Liver (tissue), 8 donors: ENCODE measurements at regions not wholly inside any gene's neighbourhood (a gene's known extent, or its start where the extent isn't known, plus 50 kb on each side); places are given as distances from the start of the nearest gene placed in this dataset.
A peak's percentile ranks its signal among the peaks of the same experiment; 100 is the strongest.

ENCODE experiments used
- DNase-seq: peaks from one replicate; pipeline ENCODE4 v3.0.0-alpha.2; 2017; ENCODE audit warnings: low spot score
- H3K27ac ChIP-seq, 2 donors: one replicate each; pipeline ENCODE4 v1.7.0; 2013; ENCODE audit warnings: inconsistent platforms in 2 of 2, low read length in 2 of 2, control low read depth in 1 of 2, low read depth in 1 of 2, mild to moderate bottlenecking in 1 of 2
- H3K27me3 ChIP-seq, 4 donors: one replicate each; pipeline versions ENCODE4 v1.6.1 to v1.7.0; 2013; ENCODE audit warnings: low read length in 3 of 4, inconsistent platforms in 1 of 4, mild to moderate bottlenecking in 1 of 4, moderate library complexity in 1 of 4; ENCODE audit not compliant: control insufficient read depth in 4 of 4, insufficient read depth in 4 of 4
- H3K36me3 ChIP-seq, 4 donors: one replicate each; pipeline versions ENCODE4 v1.6.1 to v1.7.0; 2013; ENCODE audit warnings: low read length in 3 of 4, mild to moderate bottlenecking in 3 of 4, low read depth in 1 of 4, moderate library complexity in 1 of 4; ENCODE audit not compliant: control insufficient read depth in 4 of 4, insufficient read depth in 3 of 4
- H3K4me1 ChIP-seq, 4 donors: one replicate each; pipeline versions ENCODE4 v1.6.1 to v1.7.0; 2013; ENCODE audit warnings: low read length in 3 of 4, mild to moderate bottlenecking in 3 of 4, moderate library complexity in 1 of 4; ENCODE audit not compliant: control insufficient read depth in 4 of 4, insufficient read depth in 4 of 4
- H3K4me3 ChIP-seq, 3 donors: one replicate each; pipeline versions ENCODE4 v1.6.1 to v1.7.0; 2013; ENCODE audit warnings: low read length in 3 of 3, control low read depth in 1 of 3, low read depth in 1 of 3, mild to moderate bottlenecking in 1 of 3
- H3K9ac ChIP-seq, 2 donors: one replicate each; pipeline ENCODE4 v1.7.0; 2013; ENCODE audit warnings: low read length in 2 of 2, mild to moderate bottlenecking in 2 of 2, moderate library complexity in 2 of 2, control low read depth in 1 of 2, low read depth in 1 of 2
- H3K9me3 ChIP-seq, 4 donors: one replicate each; pipeline versions ENCODE4 v1.6.1 to v1.7.0; 2013; ENCODE audit warnings: low read length in 3 of 4; ENCODE audit not compliant: control insufficient read depth in 4 of 4
- ATF3 ChIP-seq: IDR thresholded peaks from 2 replicates; pipeline ENCODE4 v1.6.1; 2016; ENCODE audit warnings: antibody characterized with exemption
- CTCF ChIP-seq: fragments of 150-350 bp; IDR thresholded peaks from 2 replicates; pipeline ENCODE4 v1.5.1; 2017; ENCODE audit warnings: improper control_type of control experiment, low read depth, low read length; ENCODE audit not compliant: missing input control
- EGR1 ChIP-seq, 2 donors: IDR thresholded peaks; 2 replicates each; pipeline ENCODE4 v1.6.1; 2016 to 2018; ENCODE audit warnings: antibody characterized with exemption in 2 of 2, low read depth in 2 of 2
- FOXA1 ChIP-seq: IDR thresholded peaks from 2 replicates; pipeline ENCODE4 v1.6.1; 2016; ENCODE audit warnings: antibody characterized with exemption
- GABPA ChIP-seq, 2 donors: IDR thresholded peaks in 1 of 2; conservative IDR thresholded peaks in 1 of 2; 2 replicates each; pipeline ENCODE4 v1.6.1; 2016; ENCODE audit warnings: antibody characterized with exemption in 2 of 2, mild to moderate bottlenecking in 1 of 2, moderate library complexity in 1 of 2
- HNF4A ChIP-seq, 2 donors: conservative IDR thresholded peaks; 2 replicates each; pipeline ENCODE4 v1.6.1; 2016; ENCODE audit warnings: antibody characterized with exemption in 2 of 2, mild to moderate bottlenecking in 2 of 2
- HNF4G ChIP-seq: IDR thresholded peaks from 2 replicates; pipeline ENCODE4 v1.6.1; 2016; ENCODE audit warnings: antibody characterized with exemption
- NR2F2 ChIP-seq: IDR thresholded peaks from 2 replicates; pipeline ENCODE4 v1.6.1; 2016; ENCODE audit warnings: antibody characterized with exemption
- RAD21 ChIP-seq, 2 donors: IDR thresholded peaks; 2 replicates each; pipeline ENCODE4 v1.6.1; 2016; ENCODE audit warnings: antibody characterized with exemption in 2 of 2, mild to moderate bottlenecking in 2 of 2
- RXRA ChIP-seq, 2 donors: IDR thresholded peaks; 2 replicates each; pipeline ENCODE4 v1.6.1; 2017 to 2018; ENCODE audit warnings: antibody characterized with exemption in 2 of 2, mild to moderate bottlenecking in 1 of 2
- SP1 ChIP-seq: IDR thresholded peaks from 2 replicates; pipeline ENCODE4 v1.6.1; 2018; ENCODE audit warnings: antibody characterized with exemption, mild to moderate bottlenecking
- TAF1 ChIP-seq: conservative IDR thresholded peaks from 2 replicates; pipeline ENCODE4 v1.6.1; 2016; ENCODE audit warnings: antibody characterized with exemption, mild to moderate bottlenecking
- YY1 ChIP-seq: IDR thresholded peaks from 2 replicates; pipeline ENCODE4 v1.6.1; 2016; ENCODE audit warnings: antibody characterized with exemption, mild to moderate bottlenecking
- ZBTB33 ChIP-seq: IDR thresholded peaks from 2 replicates; pipeline ENCODE4 v1.6.1; 2016; ENCODE audit warnings: antibody characterized with exemption
- WGBS: extraction: QIAGEN DNeasy Blood & Tissue Kit; methylation state at CpG from one replicate; pipeline ENCODE4 v1.1.7; 2013; 5-methylcytosine and 5-hydroxymethylcytosine counted together
- TF ChIP-seq, protein P1 (sequence below): IDR thresholded peaks from 2 replicates; pipeline ENCODE4 v1.6.1; 2016; ENCODE audit warnings: antibody characterized with exemption
- TF ChIP-seq, protein P2 (sequence below): IDR thresholded peaks from 2 replicates; pipeline ENCODE4 v1.6.1; 2016; ENCODE audit warnings: antibody characterized with exemption, mild to moderate bottlenecking
- donor health status: healthy.
- donor health status: healthy.
- donor health status: healthy.
- donor health status: healthy.
- donor health status: healthy.

GRCh38 chr7:1290679-1291356 is 58.1 kb downstream of the UNCX start:
- 48% methylated on average over 37 of the region's 37 CpGs for WGBS

DNA sequence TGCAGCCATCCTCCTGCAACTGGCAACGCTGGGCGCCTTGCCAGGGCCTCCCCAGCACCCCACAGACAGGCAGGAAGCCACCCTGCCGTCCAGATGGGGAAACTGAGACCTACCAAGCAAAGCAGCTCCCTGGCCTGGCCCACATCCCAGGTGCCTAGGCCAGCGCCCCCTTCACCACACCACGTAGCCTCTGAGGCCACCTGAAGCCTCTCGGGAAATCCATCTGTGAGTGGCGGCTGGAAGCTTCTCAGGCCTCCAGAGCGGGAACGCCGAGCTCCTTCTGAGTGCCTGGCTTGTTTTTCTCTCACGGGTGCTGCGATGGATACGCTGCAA is 58.7 kb downstream of the UNCX start:
- Histone ChIP-seq H3K27me3 (peaks cover 0 to 9% (median 0%) of the 10 kb centered on the region in 4 donors), H3K9me3 (no peaks in the 10 kb centered on the region)
- 85% methylated on average over 13 of the region's 13 CpGs for WGBS

More at GRCh38 chr7:1290679-1291356, 58.1 kb downstream of the UNCX start:
- DNase-seq: no peak
- H3K9me3 ChIP-seq: no peaks in the 10 kb centered on the region
- H3K27ac ChIP-seq: no peak overlapping the region
- peak overlapping the region in 1 of 3 donors; percentile 13 for H3K4me3 ChIP-seq
- H3K36me3 ChIP-seq: no peaks in the 10 kb centered on the region
- no peak overlapping the region for H3K9ac ChIP-seq
- H3K27me3 ChIP-seq: peaks cover 0 to 9% (median 0%) of the 10 kb centered on the region in 4 donors
- peaks cover 1 to 9% (median 7%) of the 10 kb centered on the region in 4 donors for H3K4me1 ChIP-seq
- no peak for TF ChIP-seq YY1
- TF ChIP-seq GABPA (IDR thresholded peaks at IDR 0.05 in 1 of 2, conservative IDR thresholded peaks at IDR 0.05 in 1 of 2): no peak
- TF ChIP-seq RAD21 (IDR thresholded peaks at IDR 0.05): no peak

More for the DNA sequence above, 58.7 kb downstream of the UNCX start:
- peaks cover 1 to 9% (median 7%) of the 10 kb centered on the region in 4 donors for H3K4me1 ChIP-seq
- H3K9ac ChIP-seq: no peak overlapping the region
- no peak for DNase-seq
- no peak overlapping the region for H3K4me3 ChIP-seq
- no peak for TF ChIP-seq ZBTB33
- TF ChIP-seq, protein P1, sequence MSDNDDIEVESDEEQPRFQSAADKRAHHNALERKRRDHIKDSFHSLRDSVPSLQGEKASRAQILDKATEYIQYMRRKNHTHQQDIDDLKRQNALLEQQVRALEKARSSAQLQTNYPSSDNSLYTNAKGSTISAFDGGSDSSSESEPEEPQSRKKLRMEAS: no peak
- TF ChIP-seq SP1: no peak
- TF ChIP-seq GABPA (IDR thresholded peaks at IDR 0.05 in 1 of 2, conservative IDR thresholded peaks at IDR 0.05 in 1 of 2): no peak
- no peak for TF ChIP-seq EGR1 (IDR thresholded peaks at IDR 0.05; ENCODE audit: low read depth in 2 of 2)
- no peak for TF ChIP-seq YY1
- TF ChIP-seq RXRA (IDR thresholded peaks at IDR 0.05): no peak
- no peak for TF ChIP-seq TAF1
- no peak for TF ChIP-seq CTCF
- TF ChIP-seq NR2F2: no peak
- no peak for TF ChIP-seq ATF3
- no peak for TF ChIP-seq HNF4G
- TF ChIP-seq, protein P2, sequence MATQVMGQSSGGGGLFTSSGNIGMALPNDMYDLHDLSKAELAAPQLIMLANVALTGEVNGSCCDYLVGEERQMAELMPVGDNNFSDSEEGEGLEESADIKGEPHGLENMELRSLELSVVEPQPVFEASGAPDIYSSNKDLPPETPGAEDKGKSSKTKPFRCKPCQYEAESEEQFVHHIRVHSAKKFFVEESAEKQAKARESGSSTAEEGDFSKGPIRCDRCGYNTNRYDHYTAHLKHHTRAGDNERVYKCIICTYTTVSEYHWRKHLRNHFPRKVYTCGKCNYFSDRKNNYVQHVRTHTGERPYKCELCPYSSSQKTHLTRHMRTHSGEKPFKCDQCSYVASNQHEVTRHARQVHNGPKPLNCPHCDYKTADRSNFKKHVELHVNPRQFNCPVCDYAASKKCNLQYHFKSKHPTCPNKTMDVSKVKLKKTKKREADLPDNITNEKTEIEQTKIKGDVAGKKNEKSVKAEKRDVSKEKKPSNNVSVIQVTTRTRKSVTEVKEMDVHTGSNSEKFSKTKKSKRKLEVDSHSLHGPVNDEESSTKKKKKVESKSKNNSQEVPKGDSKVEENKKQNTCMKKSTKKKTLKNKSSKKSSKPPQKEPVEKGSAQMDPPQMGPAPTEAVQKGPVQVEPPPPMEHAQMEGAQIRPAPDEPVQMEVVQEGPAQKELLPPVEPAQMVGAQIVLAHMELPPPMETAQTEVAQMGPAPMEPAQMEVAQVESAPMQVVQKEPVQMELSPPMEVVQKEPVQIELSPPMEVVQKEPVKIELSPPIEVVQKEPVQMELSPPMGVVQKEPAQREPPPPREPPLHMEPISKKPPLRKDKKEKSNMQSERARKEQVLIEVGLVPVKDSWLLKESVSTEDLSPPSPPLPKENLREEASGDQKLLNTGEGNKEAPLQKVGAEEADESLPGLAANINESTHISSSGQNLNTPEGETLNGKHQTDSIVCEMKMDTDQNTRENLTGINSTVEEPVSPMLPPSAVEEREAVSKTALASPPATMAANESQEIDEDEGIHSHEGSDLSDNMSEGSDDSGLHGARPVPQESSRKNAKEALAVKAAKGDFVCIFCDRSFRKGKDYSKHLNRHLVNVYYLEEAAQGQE: no peak
- TF ChIP-seq FOXA1: no peak
- no peak for TF ChIP-seq HNF4A (conservative IDR thresholded peaks at IDR 0.05)
- no peak overlapping the region for H3K27ac ChIP-seq
- H3K36me3 ChIP-seq: no peaks in the 10 kb centered on the region
